Heart right ventricle (tissue), 16 donors: ENCODE measurements at regions not wholly inside any gene's neighbourhood (a gene's known extent, or its start where the extent isn't known, plus 50 kb on each side); places are given as distances from the start of the nearest gene placed in this dataset.

Source experiments
- ATAC-seq, 8 donors: fragments of 200-7000 bp; cut with Tn5 transposase; one replicate each; pipeline ENCODE4 v1.9.1; 2020; ENCODE audit warnings: mild to moderate bottlenecking in 8 of 8, moderate library complexity in 8 of 8, moderate number of reproducible peaks in 1 of 8
- DNase-seq, 2 donors: peaks; one replicate each; pipeline ENCODE4 v3.0.0-alpha.2; 2020
- H3K27ac ChIP-seq, 10 donors: fragments of 200-600 bp; sonication (generic) in 2 of 10; one replicate each; pipeline versions ENCODE4 v1.5.0 to v1.8.0; 2020 to 2022; ENCODE audit warnings: mild to moderate bottlenecking in 3 of 10
- H3K27me3 ChIP-seq, 7 donors: fragments of 200-600 bp; one replicate each; pipeline ENCODE4 v1.8.0; 2021 to 2022; ENCODE audit warnings: mild to moderate bottlenecking in 2 of 7
- H3K36me3 ChIP-seq, 9 donors: fragments of 200-600 bp; sonication (generic) in 1 of 9; one replicate each; pipeline versions ENCODE4 v1.5.0 to v1.8.0; 2020 to 2022; ENCODE audit warnings: mild to moderate bottlenecking in 2 of 9
- H3K4me1 ChIP-seq, 9 donors: fragments of 200-600 bp; sonication (generic) in 1 of 9; one replicate each; pipeline versions ENCODE4 v1.5.0 to v1.8.0; 2020 to 2022; ENCODE audit warnings: mild to moderate bottlenecking in 4 of 9
- H3K4me3 ChIP-seq, 10 donors: fragments of 200-600 bp; sonication (generic) in 2 of 10; one replicate each; pipeline versions ENCODE4 v1.5.0 to v1.8.0; 2020 to 2022; ENCODE audit warnings: mild to moderate bottlenecking in 7 of 10, moderate library complexity in 2 of 10
- H3K9me3 ChIP-seq, 11 donors: fragments of 200-600 bp in 10 of 11; sonication (generic) in 2 of 11; one replicate each; pipeline versions ENCODE4 v1.5.0 to v1.8.0; 2013 to 2022; ENCODE audit warnings: mild to moderate bottlenecking in 2 of 11, control low read depth in 1 of 11, moderate library complexity in 1 of 11
- CTCF ChIP-seq, 9 donors: fragments of 200-600 bp; sonication (generic) in 2 of 9; IDR thresholded peaks; one replicate each; pipeline versions ENCODE4 v1.5.0 to v1.8.0; 2021 to 2022; ENCODE audit warnings: antibody characterized with exemption in 9 of 9, mild to moderate bottlenecking in 5 of 9, moderate library complexity in 1 of 9
- WGBS, 2 donors: extraction: QIAGEN DNeasy Blood & Tissue Kit; methylation state at CpG; one replicate each; pipeline ENCODE4 v1.1.7; 2013; ENCODE audit warnings: inconsistent platforms in 1 of 2; 5-methylcytosine and 5-hydroxymethylcytosine counted together
- intact Hi-C, 10 donors: fragments of 100-400 bp; cut with DNase I; formaldehyde crosslinking; loops; one replicate each; pipeline versions ENCODE4 v1.11.1 to v1.14.2; 2022
- donor health status: Arrhythmogenic right ventricular cardiomyopathy.
- donor health status: ischemic (EF 13 %, LVEDD 7.1; RV severe dilation, severe dysfunction).
- donor health status: healthy with polysubstance abuse.
- donor health status: DM: no; HTN: yes; CAD: no.
- donor health status: DM: no; HTN: no; CAD: no.
- donor health status: ischemic (EF 25% LVEDD 6.9; RV normal size, moderate dysfunction).
- donor health status: ischemic (EF 25% LVEDD 5.7; RV mildly dilated, moderate dysfunction).
- donor health status: healthy.
- donor health status: DM: yes; HTN: yes; CAD: no.
- donor health status: Ischemic cardiomyopathy.
- donor health status: ischemic (EF 35%, LVEDD 5.7; RV mildly dilated, moderate dysfunction).
- donor health status: nonischemic (EF 11% LVEDD 7.7; RV severe dilation, severe dysfunction).
- donor health status: DM: yes; HTN: yes; CAD: no.
- donor health status: PGD.
- donor health status: ischemic (EF 29% LVEDD 5.4; RV normal size, mild dysfunction).
- donor health status: nonischemic (EF 23%, LVEDD 6.1; RV moderate dilation, normal function).

- H3K9me3 ChIP-seq = peaks cover 0 to 77% (median 7%) of the 10 kb centered on the region in 11 donors
- no peak for TF ChIP-seq CTCF (IDR thresholded peaks at IDR 0.05)
- H3K4me1 ChIP-seq = no peaks in the 10 kb centered on the region
- H3K4me3 ChIP-seq = no peak overlapping the region
- no peak overlapping the region for H3K27ac ChIP-seq
- DNase-seq (no peak), ATAC-seq (no peak)
- H3K36me3 ChIP-seq = no peaks in the 10 kb centered on the region
- no peaks in the 10 kb centered on the region for H3K27me3 ChIP-seq
- 65 to 68% methylated on average over 2 of the region's 2 CpGs for WGBS, 2 donors
- intact Hi-C loops = no loop called here
Observed at GRCh38 chr11:101292661-101293240, 163.1 kb upstream of the PGR start.

GRCh38 chr11:101291279-101291678, 161.7 kb upstream of the PGR start:
- DNase-seq = no peak
- intact Hi-C loops = no loop called here
- H3K27me3 ChIP-seq = no peaks in the 10 kb centered on the region
- peaks cover 0 to 68% (median 7%) of the 10 kb centered on the region in 11 donors for H3K9me3 ChIP-seq
- H3K4me1 ChIP-seq = no peaks in the 10 kb centered on the region
- no peak overlapping the region for H3K4me3 ChIP-seq
- ATAC-seq = no peak
- TF ChIP-seq CTCF (IDR thresholded peaks at IDR 0.05) = no peak
- no peaks in the 10 kb centered on the region for H3K36me3 ChIP-seq
- no peak overlapping the region for H3K27ac ChIP-seq
- 52 to 53% methylated on average over 1 of the region's 1 CpG for WGBS, 2 donors

GRCh38 chr11:101288392-101288791, 158.8 kb upstream of the PGR start:
- no peaks in the 10 kb centered on the region for H3K27me3 ChIP-seq
- no peaks in the 10 kb centered on the region for H3K36me3 ChIP-seq
- H3K9me3 ChIP-seq = peaks cover 0 to 49% (median 7%) of the 10 kb centered on the region in 11 donors
- H3K27ac ChIP-seq = no peak overlapping the region
- no peak overlapping the region for H3K4me3 ChIP-seq
- H3K4me1 ChIP-seq = no peaks in the 10 kb centered on the region
- WGBS, 2 donors = 59 to 65% methylated on average over 3 of the region's 3 CpGs
- TF ChIP-seq CTCF (IDR thresholded peaks at IDR 0.05) = no peak
- intact Hi-C loops = no loop called here
- DNase-seq (no peak), ATAC-seq (no peak)

GRCh38 chr11:101279728-101280127, 150.1 kb upstream of the PGR start:
- intact Hi-C loops = no loop called here
- no peak overlapping the region for H3K27ac ChIP-seq
- no peaks in the 10 kb centered on the region for H3K36me3 ChIP-seq
- peaks cover 0 to 5% (median 0%) of the 10 kb centered on the region in 11 donors for H3K9me3 ChIP-seq
- 81 to 90% methylated on average over 1 of the region's 1 CpG for WGBS, 2 donors
- DNase-seq (no peak), ATAC-seq (no peak)
- TF ChIP-seq CTCF (IDR thresholded peaks at IDR 0.05) = no peak
- no peaks in the 10 kb centered on the region for H3K27me3 ChIP-seq
- H3K4me3 ChIP-seq = no peak overlapping the region
- H3K4me1 ChIP-seq = no peaks in the 10 kb centered on the region
